MCF 10A (cell line): ENCODE measurements at regions not wholly inside any gene's neighbourhood (a gene's known extent, or its start where the extent isn't known, plus 50 kb on each side); places are given as distances from the start of the nearest gene placed in this dataset.

Experiments used
- BruUV-seq: library from RNA; stranded (reverse); fragments of 400-500 nt; replicated peaks from 2 replicates; lab custom pipeline; 2021; lab: Mats Ljungman, UMichigan
- CTCF ChIA-PET: fragments of 300-600 bp; sonication (Branson Sonifier 250); formaldehyde crosslinking; extraction: SDS; loops from one replicate; lab custom pipeline; 2021; ENCODE audit warnings: antibody characterized with exemption, inconsistent platforms; lab: Yijun Ruan, JAX
- POLR2A ChIA-PET: fragments of 300-600, 350-650 bp; sonication (Branson Sonifier 250); formaldehyde crosslinking; extraction: SDS; loops from one replicate; lab custom pipeline; 2020; ENCODE audit warnings: antibody characterized with exemption, inconsistent platforms; lab: Yijun Ruan, JAX
- DNase-seq: peaks from one replicate; pipeline ENCODE4 v3.0.0-alpha.2; 2018; ENCODE audit not compliant: unreplicated experiment
- H3K27ac Mint-ChIP-seq: one replicate; pipeline ENCODE4 v1.8.0; 2022; ENCODE audit warnings: mild to moderate bottlenecking, low read depth, mixed read lengths; ENCODE audit not compliant: unreplicated experiment
- H3K27me3 Mint-ChIP-seq: one replicate; pipeline ENCODE4 v1.8.0; 2022; ENCODE audit warnings: mixed read lengths; ENCODE audit not compliant: insufficient read depth, unreplicated experiment
- H3K36me3 Mint-ChIP-seq: one replicate; pipeline ENCODE4 v1.8.0; 2022; ENCODE audit warnings: mild to moderate bottlenecking, moderate library complexity, mixed read lengths; ENCODE audit not compliant: insufficient read depth, unreplicated experiment
- H3K4me1 Mint-ChIP-seq: one replicate; pipeline ENCODE4 v1.8.0; 2022; ENCODE audit warnings: mixed read lengths; ENCODE audit not compliant: insufficient read depth, unreplicated experiment
- H3K4me3 Mint-ChIP-seq: one replicate; pipeline ENCODE4 v1.8.0; 2022; ENCODE audit warnings: mild to moderate bottlenecking, moderate library complexity, mixed read lengths; ENCODE audit not compliant: unreplicated experiment
- H3K9me3 Mint-ChIP-seq: one replicate; pipeline ENCODE4 v1.8.0; 2022; ENCODE audit warnings: mixed read lengths; ENCODE audit not compliant: unreplicated experiment
- intact Hi-C: fragments of 100-400 bp; cut with micrococcal nuclease; formaldehyde crosslinking; loops from 2 replicates; pipeline ENCODE4 v1.14.1; 2022
- TF ChIP-seq, protein P1 (sequence below): fragments of 200-600 bp; IDR thresholded peaks from one replicate; pipeline ENCODE4 v1.8.0; 2022; ENCODE audit warnings: antibody characterized with exemption, mild to moderate bottlenecking; ENCODE audit not compliant: unreplicated experiment

DNA sequence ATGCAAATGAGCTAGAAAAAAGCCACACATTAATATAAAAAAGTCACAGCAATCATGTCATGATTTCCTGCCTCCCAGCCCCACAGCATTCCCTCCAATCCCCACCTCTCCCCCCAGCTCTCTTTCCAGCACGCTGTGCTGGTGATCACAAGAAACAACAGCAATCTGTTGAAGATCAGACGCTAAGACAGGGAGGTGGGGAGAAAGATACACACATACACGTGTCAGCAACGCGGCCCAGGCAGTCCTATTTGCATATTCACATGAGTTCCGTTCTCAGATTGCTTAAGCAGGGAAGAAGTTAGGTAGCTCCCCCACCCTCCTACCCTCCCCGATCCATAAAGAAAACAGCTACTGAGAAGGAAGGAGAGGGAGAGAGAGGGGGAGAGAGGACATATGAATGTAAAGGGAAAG lies 405.5 kb upstream of the PSMD7 start:
- ChIA-PET CTCF (interaction anchor here (0.7 to 1.8 kb wide), 9 partner anchors 9 to 1766 kb away, joined by 3 to 10 read pairs (median 4); no protein-coding TSS in a partner anchor), POLR2A (no interaction called here)
- Mint-ChIP-seq H3K27me3 (peaks cover 100% of the 10 kb centered on the region), H3K4me3 (no peak overlapping the region), H3K36me3 (no peaks in the 10 kb centered on the region), H3K27ac (no peak overlapping the region), H3K4me1 (no peaks in the 10 kb centered on the region), H3K9me3 (no peaks in the 10 kb centered on the region)
- no TSS peak for BruUV-seq
- DNase-seq = no peak
- TF ChIP-seq, protein P1, sequence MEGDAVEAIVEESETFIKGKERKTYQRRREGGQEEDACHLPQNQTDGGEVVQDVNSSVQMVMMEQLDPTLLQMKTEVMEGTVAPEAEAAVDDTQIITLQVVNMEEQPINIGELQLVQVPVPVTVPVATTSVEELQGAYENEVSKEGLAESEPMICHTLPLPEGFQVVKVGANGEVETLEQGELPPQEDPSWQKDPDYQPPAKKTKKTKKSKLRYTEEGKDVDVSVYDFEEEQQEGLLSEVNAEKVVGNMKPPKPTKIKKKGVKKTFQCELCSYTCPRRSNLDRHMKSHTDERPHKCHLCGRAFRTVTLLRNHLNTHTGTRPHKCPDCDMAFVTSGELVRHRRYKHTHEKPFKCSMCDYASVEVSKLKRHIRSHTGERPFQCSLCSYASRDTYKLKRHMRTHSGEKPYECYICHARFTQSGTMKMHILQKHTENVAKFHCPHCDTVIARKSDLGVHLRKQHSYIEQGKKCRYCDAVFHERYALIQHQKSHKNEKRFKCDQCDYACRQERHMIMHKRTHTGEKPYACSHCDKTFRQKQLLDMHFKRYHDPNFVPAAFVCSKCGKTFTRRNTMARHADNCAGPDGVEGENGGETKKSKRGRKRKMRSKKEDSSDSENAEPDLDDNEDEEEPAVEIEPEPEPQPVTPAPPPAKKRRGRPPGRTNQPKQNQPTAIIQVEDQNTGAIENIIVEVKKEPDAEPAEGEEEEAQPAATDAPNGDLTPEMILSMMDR = no peak
- intact Hi-C loops = no loop called here

- H3K27me3 Mint-ChIP-seq = peaks cover 100% of the 10 kb centered on the region
- intact Hi-C loops = no loop called here
- no peak overlapping the region for H3K27ac Mint-ChIP-seq
- no TSS peak for BruUV-seq
- ChIA-PET POLR2A (no interaction called here), CTCF (interaction anchor here (0.7 to 1.8 kb wide), 4 partner anchors 8 to 324 kb away, joined by 3 to 9 read pairs (median 4); no protein-coding TSS in a partner anchor)
- TF ChIP-seq, protein P1 = no peak
- no peaks in the 10 kb centered on the region for H3K9me3 Mint-ChIP-seq
- H3K36me3 Mint-ChIP-seq = no peaks in the 10 kb centered on the region
- H3K4me1 Mint-ChIP-seq = no peaks in the 10 kb centered on the region
- DNase-seq = no peak
- H3K4me3 Mint-ChIP-seq = no peak overlapping the region
Observed at GRCh38 chr16:73890186-73891128, 406.2 kb upstream of the PSMD7 start.

- Mint-ChIP-seq H3K36me3 (no peaks in the 10 kb centered on the region), H3K4me3 (no peak overlapping the region), H3K4me1 (no peaks in the 10 kb centered on the region), H3K9me3 (no peaks in the 10 kb centered on the region), H3K27me3 (peaks cover 100% of the 10 kb centered on the region), H3K27ac (no peak overlapping the region)
- intact Hi-C loops = no loop called here
- TF ChIP-seq, protein P1 = no peak
- CTCF ChIA-PET = interaction anchor here (0.6 to 1.0 kb wide), 2 partner anchors 330 to 386 kb away, joined by 3 read pairs; no protein-coding TSS in a partner anchor
- DNase-seq = no peak
- no TSS peak for BruUV-seq
- POLR2A ChIA-PET = no interaction called here
Observed at GRCh38 chr16:73888840-73889490, 407.6 kb upstream of the PSMD7 start.

DNA sequence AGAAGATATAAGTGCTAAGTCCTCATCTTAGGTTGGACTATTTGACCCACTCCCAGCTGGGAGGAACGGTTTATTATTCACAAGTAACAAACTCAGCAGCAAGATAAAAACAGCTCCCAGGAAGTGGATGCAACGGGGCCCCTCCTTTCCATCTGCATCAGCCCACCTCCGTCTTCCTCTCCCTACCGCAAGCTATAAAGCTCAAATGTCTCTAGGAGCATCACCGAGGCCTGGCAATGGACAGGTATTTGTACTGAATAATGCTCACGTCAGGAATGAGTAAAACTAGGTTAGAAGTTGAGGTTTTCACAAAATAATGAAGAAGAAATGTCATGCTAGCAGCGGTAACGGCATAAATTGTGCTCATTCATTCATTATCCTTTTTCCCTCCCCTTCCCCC lies 408.7 kb upstream of the PSMD7 start:
- CTCF ChIA-PET = interaction anchor here (1.0 to 1.2 kb wide), 2 partner anchors 9 to 387 kb away, joined by 3 to 4 read pairs; no protein-coding TSS in a partner anchor

More for the DNA sequence above, 408.7 kb upstream of the PSMD7 start:
- no peak overlapping the region for H3K4me3 Mint-ChIP-seq
- no peaks in the 10 kb centered on the region for H3K36me3 Mint-ChIP-seq
- POLR2A ChIA-PET = no interaction called here
- intact Hi-C loops = no loop called here
- TF ChIP-seq, protein P1 = no peak
- no peak overlapping the region for H3K27ac Mint-ChIP-seq
- no peaks in the 10 kb centered on the region for H3K9me3 Mint-ChIP-seq
- H3K4me1 Mint-ChIP-seq = no peaks in the 10 kb centered on the region
- BruUV-seq = no TSS peak
- peaks cover 100% of the 10 kb centered on the region for H3K27me3 Mint-ChIP-seq
- DNase-seq = no peak
